GM19328 (cell line): ENCODE measurements at regions not wholly inside any gene's neighbourhood (a gene's known extent, or its start where the extent isn't known, plus 50 kb on each side); places are given as distances from the start of the nearest gene placed in this dataset.
"Not testable (repeated sequence)": the region's sequence is repeated elsewhere in the genome, so short reads cannot be mapped to it uniquely, and the experiment has no call there.

Experiments used
- ATAC-seq: cut with Tn5 transposase; IDR thresholded peaks from one replicate; pipeline ENCODE4 v1.9.1; 2021; ENCODE audit warnings: mild to moderate bottlenecking, moderate library complexity; ENCODE audit not compliant: unreplicated experiment

DNA sequence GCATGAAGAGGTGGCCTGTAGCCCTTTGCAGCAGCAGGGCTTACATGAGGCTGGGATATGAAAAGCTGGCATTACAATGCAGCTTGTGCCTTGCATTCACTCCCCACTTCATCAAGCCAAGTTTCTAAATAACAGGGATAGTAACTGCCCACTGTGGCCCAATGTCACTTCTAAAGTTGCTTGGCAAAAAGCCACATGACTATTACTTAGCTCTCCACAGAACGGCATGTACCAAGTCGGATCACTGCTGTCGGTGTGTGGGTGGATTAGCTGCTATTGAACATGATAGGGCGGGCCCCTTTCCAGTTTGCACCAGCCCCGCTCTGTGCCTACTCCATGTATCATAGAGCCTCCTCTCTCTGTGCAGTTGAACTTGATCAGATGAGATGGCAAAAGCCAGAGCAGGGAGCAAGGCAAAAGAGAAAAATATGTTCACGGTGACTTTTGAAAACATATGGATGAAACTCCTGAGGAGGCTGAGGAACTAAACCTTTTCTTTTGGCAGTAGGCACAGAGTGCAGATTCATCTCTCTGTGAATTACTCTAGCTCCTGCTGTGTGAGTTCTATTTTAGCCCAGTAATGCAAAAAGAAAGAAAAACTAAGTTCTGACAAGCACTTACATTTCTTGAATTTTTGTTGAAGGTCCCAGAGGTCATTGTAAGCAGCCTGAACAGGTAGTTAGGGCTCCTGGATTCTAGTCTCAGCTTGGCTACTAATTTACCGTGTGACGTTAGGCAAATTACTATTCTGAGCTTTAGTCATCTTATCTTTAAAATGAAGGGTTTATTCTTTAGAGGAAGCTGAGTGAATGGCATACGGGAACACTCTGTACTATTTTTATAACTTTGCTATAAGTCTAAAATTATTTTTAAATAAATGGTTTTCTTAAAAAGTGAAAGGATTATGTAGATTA is 125.6 kb upstream of the NBPF9 start:
- not testable (repeated sequence) for ATAC-seq

DNA sequence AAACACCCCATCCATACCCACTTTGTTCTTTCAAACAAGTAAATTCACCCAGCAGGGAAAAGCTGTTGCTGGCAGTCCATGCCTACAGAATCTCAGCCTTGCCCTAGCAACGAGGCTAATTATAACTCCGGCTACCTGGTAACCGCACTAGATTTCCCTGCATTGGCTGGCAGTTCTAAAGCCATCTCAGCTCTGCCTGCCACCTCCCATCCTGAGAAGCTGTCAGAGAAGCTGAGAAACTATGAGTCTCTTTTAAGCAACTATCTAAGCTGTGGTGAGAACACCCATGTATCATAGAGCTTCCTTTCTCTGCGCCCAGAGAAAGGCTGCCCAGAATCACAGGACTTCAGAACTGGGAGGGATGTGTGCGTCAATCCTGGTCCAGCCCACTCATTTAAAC is 126.5 kb upstream of the NBPF9 start:
- ATAC-seq = not testable (repeated sequence)

DNA sequence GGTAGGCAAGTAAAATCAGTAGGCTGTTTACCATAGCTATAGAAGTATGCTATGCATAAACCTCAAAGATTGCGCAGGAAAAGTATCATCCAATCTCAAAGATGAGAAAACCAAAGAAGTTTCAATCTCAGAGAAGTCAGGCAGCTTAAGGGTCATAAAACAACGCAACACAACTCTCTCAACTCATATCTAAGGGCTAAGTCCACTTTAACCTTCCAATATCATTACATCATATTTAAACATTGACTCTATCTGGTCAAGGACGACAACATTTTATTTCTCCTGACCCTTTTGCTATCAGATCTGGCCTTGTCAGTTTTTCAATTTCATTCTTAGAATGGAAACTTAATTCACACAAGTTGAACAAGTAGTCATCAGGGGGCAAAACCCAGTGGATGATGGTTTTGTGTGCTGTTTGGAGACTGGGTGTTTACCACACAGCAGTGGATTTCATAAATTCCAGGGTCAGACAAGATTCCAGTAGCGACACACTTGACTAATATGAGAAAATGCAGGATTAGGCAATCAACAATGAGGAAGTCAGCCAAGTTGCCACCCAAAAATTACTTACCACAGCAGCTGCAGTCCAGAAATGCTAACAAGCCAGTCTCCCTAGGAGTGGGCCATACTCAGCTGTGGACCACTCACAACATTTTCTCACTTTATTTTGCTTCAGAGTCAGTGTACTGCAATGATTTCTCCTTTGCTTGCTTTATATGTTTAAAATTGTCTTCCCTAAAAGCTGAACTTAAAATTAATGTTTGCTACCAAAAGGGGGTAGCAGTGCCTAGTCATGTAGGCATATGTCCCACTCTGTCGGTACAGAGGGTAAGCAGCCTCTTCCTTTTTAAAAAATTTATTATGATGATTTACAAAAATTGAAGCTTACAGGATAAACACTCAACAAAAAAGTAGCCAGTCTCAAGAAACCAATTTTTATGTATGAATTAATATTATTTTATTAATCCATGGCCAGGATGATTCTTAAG is 131.9 kb upstream of the NBPF9 start:
- ATAC-seq = not testable (repeated sequence)

DNA sequence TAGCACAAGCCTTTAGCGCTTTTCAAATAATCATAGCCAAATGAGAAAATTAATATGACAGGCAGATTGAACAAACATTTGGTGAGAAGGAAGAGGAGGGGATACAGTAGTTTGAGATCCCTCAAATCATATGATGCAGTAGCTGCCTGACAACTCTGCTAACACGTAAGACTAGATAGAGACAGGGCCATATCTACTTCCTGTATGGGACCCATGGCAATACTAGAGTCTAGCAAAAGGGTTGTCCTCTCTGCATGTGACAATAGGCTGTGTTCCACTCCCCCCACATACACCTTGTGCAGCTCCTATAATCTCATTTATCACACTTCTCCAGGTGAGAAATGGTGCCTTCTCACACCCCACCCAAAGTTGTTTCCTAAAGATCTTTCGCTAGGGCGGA is 134.2 kb upstream of the NBPF9 start:
- ATAC-seq = not testable (repeated sequence)

DNA sequence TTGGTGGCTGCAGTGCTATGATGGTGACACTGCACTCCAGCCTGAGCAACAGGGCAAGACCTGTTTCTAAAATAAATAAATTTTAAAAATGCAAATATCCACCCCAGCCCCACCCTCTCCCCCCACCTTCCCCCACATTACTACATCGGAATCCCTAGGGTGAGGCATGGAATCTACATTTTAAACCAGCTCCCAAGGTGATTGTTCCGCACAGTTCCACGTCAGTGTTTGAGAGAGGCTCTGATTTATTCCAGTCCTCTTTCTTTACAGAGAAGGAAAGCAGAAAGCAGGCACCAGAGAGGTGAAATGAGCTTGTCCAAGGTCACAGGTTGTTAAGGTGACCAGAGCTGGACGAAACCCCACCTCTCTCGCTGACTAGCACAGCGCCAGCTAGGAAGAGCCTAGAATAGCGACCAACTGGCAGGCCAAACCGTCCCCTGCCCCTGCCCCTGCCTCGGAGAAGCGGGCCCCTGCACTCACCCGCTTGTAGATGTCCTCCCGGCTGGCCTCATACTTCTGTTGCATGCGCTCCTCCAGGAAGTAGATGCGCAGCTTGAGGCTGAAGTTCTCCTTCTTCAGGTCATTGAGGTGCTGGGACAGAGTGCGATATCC is 136.7 kb upstream of the NBPF9 start:
- not testable (repeated sequence) for ATAC-seq

DNA sequence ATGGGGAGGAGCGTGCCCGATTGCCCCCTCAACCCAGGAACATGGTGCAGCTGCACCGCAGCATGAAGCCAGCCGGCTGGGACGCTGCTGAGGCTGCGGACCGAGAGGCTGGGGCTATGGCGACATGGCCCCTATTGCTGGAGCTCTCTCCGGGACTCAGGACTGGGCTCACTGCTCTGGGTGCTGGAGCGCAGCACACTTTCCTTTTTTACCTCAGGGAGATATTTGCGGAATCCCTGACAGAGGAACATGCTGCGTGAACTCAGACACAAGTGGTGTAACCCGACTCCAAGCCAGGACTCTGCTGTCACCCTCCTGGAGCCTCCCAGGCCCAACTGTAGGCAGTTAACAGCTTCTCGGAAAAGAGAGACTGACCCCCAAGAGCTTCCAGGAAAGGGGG is 137.2 kb upstream of the NBPF9 start:
- ATAC-seq = not testable (repeated sequence)

DNA sequence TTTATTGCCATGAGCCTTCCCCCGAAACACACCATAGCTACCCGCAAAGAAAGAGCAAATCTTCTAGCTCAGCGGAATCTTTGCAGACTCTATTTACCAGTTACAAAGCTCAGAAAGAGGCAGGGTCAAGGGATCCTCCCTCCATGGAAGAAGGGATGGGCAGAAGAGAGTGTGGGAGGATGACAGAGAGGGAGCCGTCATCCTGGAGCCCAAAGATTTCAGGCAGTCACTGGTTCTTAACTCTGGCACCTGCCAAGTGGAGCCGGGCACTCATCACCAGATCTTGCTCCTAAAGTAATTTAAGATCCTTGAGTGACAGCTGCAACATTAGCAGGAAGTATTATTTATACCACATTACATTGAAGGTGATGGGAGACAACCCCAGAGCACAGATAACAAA is 137.9 kb upstream of the NBPF9 start:
- ATAC-seq = not testable (repeated sequence)

DNA sequence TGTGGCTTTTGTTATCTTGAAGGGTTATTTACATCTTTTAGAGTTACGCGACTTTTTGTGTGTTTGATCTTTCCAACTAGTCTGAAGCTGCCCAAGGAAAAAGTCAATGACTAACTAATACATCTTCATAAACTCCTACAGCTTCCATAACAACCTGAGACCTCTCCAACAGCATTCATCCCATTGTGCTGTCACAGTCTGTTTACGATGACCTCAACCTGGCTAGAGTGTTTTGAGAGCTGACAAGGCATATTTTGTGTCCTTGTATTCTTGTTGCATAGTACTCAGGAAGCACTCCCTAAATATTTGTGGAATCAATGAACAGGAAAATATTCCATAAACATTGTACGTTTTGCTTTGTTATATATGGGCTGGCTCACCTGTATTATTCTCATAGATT is 140.2 kb upstream of the NBPF9 start:
- not testable (repeated sequence) for ATAC-seq

DNA sequence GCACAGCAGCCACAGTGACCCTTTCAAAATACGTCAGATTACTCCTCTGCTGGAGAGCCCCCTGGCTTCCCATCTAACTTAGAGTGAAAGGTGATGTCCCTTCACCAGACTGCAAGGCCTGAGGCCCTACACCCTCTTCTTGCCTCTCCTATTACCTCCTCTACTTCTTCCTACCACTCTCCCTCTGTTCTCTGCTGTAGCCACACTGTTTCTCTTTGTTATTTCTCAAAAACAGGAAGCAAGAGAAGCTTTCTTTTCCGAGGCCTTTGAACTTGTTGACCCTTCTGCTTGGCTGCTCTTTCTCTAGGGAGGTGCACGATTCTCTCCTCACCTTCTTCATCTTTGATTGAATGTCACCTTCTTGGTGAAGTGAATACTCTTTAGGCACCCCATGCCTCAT is 141.3 kb upstream of the NBPF9 start:
- ATAC-seq = not testable (repeated sequence)

DNA sequence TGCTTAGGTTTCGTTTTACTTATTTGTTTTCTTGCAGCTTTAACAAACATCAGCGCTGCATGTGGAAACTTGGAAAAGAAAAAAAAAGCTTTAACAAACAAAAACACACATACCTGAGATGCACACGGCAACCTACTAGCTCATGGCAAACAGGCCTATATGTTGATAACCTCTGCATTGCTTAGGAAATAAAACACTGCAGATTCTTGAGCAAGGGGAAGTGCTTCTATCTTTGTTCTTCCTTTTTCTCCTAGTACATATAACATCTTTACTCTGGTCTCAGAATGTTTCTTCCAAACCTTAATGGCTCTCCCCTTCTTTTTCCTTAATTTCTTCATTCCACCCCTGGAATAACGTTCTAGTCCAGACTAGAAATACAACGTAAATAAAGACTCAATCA is 142.9 kb upstream of the NBPF9 start:
- ATAC-seq = not testable (repeated sequence)

DNA sequence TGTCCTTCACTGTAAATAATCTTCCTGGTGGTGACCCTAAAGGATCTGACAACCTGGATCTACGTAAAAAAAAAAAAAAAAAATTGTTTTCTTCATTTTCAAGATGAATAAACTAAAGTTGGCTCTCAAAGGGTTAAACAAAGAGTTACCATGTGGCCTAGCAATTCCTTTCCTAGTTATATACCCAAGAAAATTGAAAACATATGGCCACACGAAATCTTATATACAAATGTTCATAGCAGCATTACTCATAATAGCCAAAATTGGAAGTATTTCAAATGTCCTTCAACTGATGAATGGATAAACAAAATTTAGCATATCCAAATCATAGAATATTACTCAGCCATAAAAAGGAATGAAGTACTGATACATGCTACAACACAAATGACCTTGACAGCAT is 145.3 kb upstream of the NBPF9 start:
- not testable (repeated sequence) for ATAC-seq

DNA sequence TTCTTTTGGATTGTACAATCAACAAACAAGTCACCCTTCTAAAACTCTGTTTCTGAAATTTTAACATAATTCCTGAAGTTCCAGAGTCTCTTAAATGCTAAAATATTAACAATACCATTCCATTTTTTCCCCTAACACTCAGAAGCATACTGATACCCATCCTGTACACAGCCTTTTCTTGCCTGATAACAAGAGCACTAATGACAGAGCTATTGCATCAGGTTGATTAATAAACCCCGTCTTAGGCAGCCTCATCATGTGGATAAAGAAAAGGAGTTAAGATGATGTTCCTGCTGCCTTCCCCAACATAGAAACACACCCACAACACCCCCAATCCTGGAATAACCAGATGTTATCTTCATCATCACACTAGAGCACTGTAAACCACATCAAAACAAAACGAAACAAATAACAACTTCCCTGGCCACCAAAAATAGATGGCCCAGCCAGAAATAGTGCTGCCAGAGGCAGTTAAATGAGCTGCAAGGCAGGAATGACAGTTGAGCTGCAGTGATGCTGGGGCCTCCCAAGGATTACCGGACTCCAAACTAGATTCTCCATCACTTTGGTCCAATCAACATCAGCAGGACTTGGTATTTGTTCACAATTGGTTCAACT is 146.6 kb upstream of the NBPF9 start:
- ATAC-seq = not testable (repeated sequence)

DNA sequence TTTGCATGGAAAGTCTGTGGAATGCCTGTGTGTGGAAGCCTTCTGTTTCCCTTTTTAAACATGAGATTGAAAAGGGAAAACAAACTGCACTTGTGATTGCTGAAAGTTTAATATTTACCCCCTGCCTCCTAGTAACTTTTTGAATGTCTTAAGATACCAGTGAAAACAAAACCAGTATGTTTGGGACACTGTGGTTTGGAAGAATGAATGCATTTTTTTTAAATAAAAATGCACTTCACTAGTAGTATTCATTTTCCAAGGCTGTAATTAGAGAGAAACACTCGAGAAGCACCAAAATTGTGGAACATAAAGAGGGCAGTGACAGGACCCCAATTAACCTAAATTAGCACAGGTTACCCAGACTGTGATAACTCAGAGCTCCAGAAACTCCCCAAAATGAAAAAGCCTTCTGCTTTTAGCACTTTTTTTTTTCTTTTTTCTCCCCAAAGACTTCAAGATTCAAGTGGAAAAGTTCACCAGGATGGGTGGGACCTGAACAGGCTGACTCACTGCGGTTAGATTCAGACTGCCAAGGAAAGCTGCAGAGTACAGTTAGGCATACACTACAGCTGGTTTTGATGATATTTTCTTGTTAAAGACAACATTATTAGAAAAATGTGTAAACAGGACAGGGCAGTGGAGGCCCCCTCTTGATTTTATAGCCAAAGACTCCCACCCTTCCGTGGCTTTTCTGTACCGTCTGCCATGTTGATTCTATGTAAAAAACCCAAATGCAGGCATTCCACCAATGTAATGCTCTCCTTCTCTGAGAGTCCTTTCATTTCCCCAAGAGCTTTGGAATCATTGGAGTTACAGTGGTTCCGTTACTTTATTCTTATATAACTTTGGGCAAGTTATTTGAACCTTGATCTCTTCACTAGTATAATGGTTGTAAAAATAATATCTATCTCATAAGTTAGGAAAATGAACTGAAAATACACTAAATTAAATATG is 151.8 kb upstream of the NBPF9 start:
- not testable (repeated sequence) for ATAC-seq

DNA sequence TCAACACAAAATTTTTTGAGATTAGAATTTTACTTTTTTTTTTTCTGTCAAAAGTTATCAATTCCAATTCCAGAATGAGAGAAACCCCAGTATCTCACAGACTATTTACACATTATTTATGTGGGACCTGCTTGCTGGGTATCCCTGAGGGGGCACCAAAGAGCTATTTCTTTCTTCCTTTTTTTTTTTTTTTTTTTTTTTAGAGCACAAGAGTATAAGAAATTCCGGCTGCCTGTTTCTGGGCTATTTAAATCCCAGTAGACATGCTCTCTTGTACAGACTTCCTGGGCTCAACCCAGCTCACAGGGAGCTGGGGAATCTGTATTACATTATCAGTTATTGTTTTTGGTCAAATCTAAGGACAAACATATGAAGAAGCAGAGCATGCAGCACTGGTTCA is 156.9 kb upstream of the NBPF9 start:
- ATAC-seq = not testable (repeated sequence)

DNA sequence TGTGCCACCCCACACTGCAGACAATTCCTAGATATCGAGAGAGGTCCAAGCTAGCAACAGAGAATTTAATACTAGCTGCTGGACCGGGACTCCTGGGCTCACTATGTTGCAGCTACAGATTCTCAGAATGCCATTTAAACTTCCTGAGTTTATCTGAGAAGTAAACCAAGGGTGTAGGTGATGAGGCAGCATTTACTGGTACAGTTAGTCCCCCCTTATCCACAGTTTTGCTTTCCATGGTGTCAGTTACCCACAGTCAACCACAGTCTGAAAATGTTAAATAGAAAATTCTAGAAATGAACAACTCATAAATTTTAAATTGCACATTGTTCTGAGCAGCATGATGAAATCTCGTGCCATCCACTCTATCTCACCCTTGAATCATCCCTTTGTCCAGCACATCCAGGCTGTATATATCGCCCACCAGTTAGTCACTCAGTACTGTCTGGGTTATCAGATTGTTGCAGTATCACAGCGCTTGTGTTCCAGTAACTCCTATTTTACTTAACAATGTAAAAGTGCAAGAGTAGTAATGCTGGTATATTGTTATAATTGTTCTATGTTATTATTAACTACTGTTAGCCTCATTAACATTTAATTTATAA is 157.5 kb upstream of the NBPF9 start:
- not testable (repeated sequence) for ATAC-seq

DNA sequence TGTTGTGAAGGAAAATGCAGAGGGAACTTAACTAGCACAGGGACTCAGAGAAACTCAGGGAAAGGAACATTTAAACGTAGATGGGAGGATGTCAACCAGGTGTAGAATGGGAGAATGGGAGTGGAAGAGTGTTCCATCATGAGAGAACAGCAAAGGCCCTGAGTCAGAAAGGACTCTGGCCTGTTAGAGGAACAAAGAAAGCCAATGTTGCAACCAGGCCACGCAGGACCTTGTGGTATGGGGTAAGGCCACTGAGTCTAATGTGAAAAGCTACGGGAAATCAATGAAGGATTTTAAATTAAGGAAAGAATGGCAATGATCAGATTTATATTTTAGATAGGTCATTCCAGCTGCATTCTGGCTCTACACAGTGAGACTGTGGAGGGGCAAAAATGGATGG is 163.9 kb upstream of the NBPF9 start:
- ATAC-seq = not testable (repeated sequence)

DNA sequence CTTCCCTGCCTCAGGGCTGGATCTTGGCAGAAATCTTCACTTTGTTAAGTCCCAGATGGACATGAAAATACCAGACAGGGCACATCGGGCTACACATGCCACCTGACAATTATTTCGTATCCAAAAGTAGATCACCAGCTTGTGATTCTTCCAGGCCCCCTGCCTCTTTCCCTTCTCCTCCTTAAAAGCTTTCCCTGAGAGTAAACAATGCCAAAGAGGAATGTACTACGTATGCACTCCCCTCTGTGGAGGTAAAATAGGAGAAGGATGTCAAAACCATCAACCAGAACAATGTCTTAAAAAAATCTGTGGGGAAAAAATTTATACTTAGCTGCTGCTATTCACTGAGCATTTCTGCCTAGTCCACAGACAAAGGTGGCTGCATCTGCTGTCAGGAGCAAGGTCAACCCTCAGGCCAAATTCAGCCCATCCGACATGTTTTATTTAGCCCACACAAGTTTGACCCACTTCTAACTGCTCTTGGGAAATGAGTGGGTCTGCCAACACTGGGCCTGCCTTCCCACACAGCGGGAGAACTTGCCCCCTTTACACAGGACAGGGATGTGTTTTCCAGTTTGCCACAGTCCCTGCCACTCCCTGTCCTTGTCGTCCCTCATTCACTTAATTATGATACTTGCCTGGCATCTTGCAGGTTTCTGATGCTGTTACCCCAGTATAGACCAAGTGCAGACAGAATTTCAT is 165.8 kb upstream of the NBPF9 start:
- ATAC-seq = not testable (repeated sequence)

DNA sequence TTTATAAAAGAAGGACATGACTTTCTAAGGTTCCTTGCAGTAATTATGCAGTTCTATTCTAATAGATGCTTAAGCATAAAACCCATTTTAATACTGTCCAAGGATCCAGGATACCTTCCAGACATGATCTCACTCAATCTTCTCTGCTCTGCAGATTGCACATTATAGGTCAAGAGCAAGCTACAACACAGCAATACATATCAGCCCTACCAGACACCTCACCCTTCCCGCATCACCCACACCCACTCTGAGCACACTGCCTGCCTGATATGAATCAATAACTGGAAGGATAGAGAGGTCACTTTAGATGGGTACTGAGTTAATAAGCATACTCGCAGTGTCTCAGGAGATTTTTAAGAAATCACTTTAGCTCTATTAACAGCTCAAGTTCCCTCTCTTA is 166.5 kb upstream of the NBPF9 start:
- ATAC-seq = not testable (repeated sequence)
